DND-41 (cell line): ENCODE measurements at regions not wholly inside any gene's neighbourhood (a gene's known extent, or its start where the extent isn't known, plus 50 kb on each side); places are given as distances from the start of the nearest gene placed in this dataset.

Experiments
- CTCF ChIP-seq: IDR thresholded peaks from 2 replicates; pipeline ENCODE4 v1.5.1; 2012; ENCODE audit warnings: borderline replicate concordance, low read length, moderate library complexity, mild to moderate bottlenecking; ENCODE audit not compliant: poor library complexity, severe bottlenecking; ENCODE audit errors: extremely low read depth
- EZH2 ChIP-seq: IDR thresholded peaks from 3 replicates; pipeline ENCODE4 v1.6.1; 2012; ENCODE audit warnings: borderline replicate concordance, low read depth, mild to moderate bottlenecking, moderate library complexity, low read length, inconsistent platforms; ENCODE audit not compliant: severe bottlenecking

- TF ChIP-seq CTCF = no peak
- no peak for TF ChIP-seq EZH2
These were observed 95.2 kb upstream of the TNFSF4 start for GRCh38 chr1:173302366-173302765.
